ENCODE measurements at regions not wholly inside any gene's neighbourhood (a gene's known extent, or its start where the extent isn't known, plus 50 kb on each side); places are given as distances from the start of the nearest gene placed in this dataset.

DNA sequence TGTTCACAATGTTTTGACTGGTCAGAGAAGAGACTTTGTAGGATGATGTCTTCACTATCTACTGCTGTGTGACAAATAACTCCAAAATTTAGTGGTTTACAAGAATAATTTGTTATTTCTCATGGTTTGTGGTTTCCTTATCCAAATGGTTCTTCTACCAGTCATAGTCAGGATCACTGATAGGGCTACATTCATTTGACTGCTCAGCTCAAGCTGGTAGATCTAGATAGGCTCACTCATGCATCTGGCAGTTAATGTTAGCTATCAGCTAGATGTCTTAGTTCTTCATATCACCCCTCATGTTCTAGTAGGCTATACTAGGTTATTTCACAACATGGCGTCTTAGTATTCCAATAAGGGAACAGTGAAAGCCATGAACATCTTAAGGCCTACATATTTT lies 131.0 kb downstream of the ID4 start:
- POLR2A ChIA-PET: no interaction called here
- H3K27ac ChIP-seq (ENCODE audit: extremely low read depth, low read depth, low read length): no peak overlapping the region
- no peaks in the 10 kb centered on the region for H3K4me1 ChIP-seq (ENCODE audit: control insufficient read depth, insufficient read depth, low read length)
- H3K4me3 ChIP-seq (ENCODE audit: low read depth, low read length): no peak overlapping the region
- no peaks in the 10 kb centered on the region for H3K36me3 ChIP-seq (ENCODE audit: control insufficient read depth in 2 of 2, insufficient read depth in 1 of 2, low read length in 2 of 2)
- H3K9me3 ChIP-seq (ENCODE audit: control insufficient read depth, insufficient read depth, low read depth, low read length): no peaks in the 10 kb centered on the region
- CTCF ChIA-PET: no interaction called here
- no peak for TF ChIP-seq ZNF654 (tag by site-specific recombination; IDR thresholded peaks at IDR 0.05; ENCODE audit: low read depth)
- TF ChIP-seq ZNF280D (tag by site-specific recombination; IDR thresholded peaks at IDR 0.05): no peak
- no peak for TF ChIP-seq ZNF529 (tag by site-specific recombination; IDR thresholded peaks at IDR 0.05; ENCODE audit: insufficient replicate concordance)
- TF ChIP-seq ZNF571 (tag by site-specific recombination; IDR thresholded peaks at IDR 0.05): no peak
- no peak for TF ChIP-seq ZNF266 (tag by site-specific recombination; IDR thresholded peaks at IDR 0.05; ENCODE audit: low read depth)
- TF ChIP-seq ZNF555 (tag by site-specific recombination; conservative IDR thresholded peaks at IDR 0.05): no peak
- TF ChIP-seq, protein P1, sequence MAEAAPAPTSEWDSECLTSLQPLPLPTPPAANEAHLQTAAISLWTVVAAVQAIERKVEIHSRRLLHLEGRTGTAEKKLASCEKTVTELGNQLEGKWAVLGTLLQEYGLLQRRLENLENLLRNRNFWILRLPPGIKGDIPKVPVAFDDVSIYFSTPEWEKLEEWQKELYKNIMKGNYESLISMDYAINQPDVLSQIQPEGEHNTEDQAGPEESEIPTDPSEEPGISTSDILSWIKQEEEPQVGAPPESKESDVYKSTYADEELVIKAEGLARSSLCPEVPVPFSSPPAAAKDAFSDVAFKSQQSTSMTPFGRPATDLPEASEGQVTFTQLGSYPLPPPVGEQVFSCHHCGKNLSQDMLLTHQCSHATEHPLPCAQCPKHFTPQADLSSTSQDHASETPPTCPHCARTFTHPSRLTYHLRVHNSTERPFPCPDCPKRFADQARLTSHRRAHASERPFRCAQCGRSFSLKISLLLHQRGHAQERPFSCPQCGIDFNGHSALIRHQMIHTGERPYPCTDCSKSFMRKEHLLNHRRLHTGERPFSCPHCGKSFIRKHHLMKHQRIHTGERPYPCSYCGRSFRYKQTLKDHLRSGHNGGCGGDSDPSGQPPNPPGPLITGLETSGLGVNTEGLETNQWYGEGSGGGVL (tag by site-specific recombination; IDR thresholded peaks at IDR 0.05): no peak
- no peak for TF ChIP-seq GLI4 (tag by site-specific recombination; IDR thresholded peaks at IDR 0.05)
- TF ChIP-seq, protein P2, sequence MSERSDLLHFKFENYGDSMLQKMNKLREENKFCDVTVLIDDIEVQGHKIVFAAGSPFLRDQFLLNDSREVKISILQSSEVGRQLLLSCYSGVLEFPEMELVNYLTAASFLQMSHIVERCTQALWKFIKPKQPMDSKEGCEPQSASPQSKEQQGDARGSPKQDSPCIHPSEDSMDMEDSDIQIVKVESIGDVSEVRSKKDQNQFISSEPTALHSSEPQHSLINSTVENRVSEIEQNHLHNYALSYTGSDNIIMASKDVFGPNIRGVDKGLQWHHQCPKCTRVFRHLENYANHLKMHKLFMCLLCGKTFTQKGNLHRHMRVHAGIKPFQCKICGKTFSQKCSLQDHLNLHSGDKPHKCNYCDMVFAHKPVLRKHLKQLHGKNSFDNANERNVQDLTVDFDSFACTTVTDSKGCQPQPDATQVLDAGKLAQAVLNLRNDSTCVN (tag by site-specific recombination; optimal IDR thresholded peaks at IDR 0.05): no peak
- TF ChIP-seq, protein P3, sequence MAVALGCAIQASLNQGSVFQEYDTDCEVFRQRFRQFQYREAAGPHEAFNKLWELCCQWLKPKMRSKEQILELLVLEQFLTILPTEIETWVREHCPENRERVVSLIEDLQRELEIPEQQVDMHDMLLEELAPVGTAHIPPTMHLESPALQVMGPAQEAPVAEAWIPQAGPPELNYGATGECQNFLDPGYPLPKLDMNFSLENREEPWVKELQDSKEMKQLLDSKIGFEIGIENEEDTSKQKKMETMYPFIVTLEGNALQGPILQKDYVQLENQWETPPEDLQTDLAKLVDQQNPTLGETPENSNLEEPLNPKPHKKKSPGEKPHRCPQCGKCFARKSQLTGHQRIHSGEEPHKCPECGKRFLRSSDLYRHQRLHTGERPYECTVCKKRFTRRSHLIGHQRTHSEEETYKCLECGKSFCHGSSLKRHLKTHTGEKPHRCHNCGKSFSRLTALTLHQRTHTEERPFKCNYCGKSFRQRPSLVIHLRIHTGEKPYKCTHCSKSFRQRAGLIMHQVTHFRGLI (tag by site-specific recombination; IDR thresholded peaks at IDR 0.05): no peak
- TF ChIP-seq, protein P4, sequence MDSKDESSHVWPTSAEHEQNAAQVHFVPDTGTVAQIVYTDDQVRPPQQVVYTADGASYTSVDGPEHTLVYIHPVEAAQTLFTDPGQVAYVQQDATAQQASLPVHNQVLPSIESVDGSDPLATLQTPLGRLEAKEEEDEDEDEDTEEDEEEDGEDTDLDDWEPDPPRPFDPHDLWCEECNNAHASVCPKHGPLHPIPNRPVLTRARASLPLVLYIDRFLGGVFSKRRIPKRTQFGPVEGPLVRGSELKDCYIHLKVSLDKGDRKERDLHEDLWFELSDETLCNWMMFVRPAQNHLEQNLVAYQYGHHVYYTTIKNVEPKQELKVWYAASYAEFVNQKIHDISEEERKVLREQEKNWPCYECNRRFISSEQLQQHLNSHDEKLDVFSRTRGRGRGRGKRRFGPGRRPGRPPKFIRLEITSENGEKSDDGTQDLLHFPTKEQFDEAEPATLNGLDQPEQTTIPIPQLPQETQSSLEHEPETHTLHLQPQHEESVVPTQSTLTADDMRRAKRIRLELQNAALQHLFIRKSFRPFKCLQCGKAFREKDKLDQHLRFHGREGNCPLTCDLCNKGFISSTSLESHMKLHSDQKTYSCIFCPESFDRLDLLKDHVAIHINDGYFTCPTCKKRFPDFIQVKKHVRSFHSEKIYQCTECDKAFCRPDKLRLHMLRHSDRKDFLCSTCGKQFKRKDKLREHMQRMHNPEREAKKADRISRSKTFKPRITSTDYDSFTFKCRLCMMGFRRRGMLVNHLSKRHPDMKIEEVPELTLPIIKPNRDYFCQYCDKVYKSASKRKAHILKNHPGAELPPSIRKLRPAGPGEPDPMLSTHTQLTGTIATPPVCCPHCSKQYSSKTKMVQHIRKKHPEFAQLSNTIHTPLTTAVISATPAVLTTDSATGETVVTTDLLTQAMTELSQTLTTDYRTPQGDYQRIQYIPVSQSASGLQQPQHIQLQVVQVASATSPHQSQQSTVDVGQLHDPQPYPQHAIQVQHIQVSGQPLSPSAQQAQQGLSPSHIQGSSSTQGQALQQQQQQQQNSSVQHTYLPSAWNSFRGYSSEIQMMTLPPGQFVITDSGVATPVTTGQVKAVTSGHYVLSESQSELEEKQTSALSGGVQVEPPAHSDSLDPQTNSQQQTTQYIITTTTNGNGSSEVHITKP (tag by site-specific recombination; IDR thresholded peaks at IDR 0.05): no peak
- no peak for TF ChIP-seq ZNF837 (tag by site-specific recombination; IDR thresholded peaks at IDR 0.05)
- no peak for TF ChIP-seq ZNF114 (tag by site-specific recombination; IDR thresholded peaks at IDR 0.05)
- no peak for TF ChIP-seq ZNF18 (tag by site-specific recombination; IDR thresholded peaks at IDR 0.05)
- no peak for TF ChIP-seq ZBTB1 (tag by site-specific recombination; IDR thresholded peaks at IDR 0.05)
